ENCODE measurements at regions not wholly inside any gene's neighbourhood (a gene's known extent, or its start where the extent isn't known, plus 50 kb on each side); places are given as distances from the start of the nearest gene placed in this dataset.

GRCh38 chr11:79906164-79906563 lies 465.3 kb upstream of the TENM4 start:
- Histone ChIP-seq H3K4me3 (ENCODE audit: low read length) (no peak overlapping the region), H3K36me3 (ENCODE audit: control insufficient read depth, low read depth, low read length) (no peaks in the 10 kb centered on the region), H3K9me3 (ENCODE audit: control insufficient read depth, low read depth, low read length) (no peaks in the 10 kb centered on the region), H3K27me3 (ENCODE audit: control insufficient read depth, insufficient read depth, low read length) (no peaks in the 10 kb centered on the region), H3K4me1 (ENCODE audit: control insufficient read depth, low read depth, low read length) (no peaks in the 10 kb centered on the region), H3K9ac (ENCODE audit: low read length) (no peak overlapping the region), H3K27ac (ENCODE audit: low read length) (no peak overlapping the region)

- H3K36me3 ChIP-seq (ENCODE audit: control insufficient read depth, low read depth, low read length), result no peaks in the 10 kb centered on the region
- no peak overlapping the region for H3K4me3 ChIP-seq (ENCODE audit: low read length)
- H3K27me3 ChIP-seq (ENCODE audit: control insufficient read depth, insufficient read depth, low read length), result no peaks in the 10 kb centered on the region
- H3K27ac ChIP-seq (ENCODE audit: low read length), result no peak overlapping the region
- H3K9ac ChIP-seq (ENCODE audit: low read length), result no peak overlapping the region
- H3K9me3 ChIP-seq (ENCODE audit: control insufficient read depth, low read depth, low read length), result no peaks in the 10 kb centered on the region
- no peaks in the 10 kb centered on the region for H3K4me1 ChIP-seq (ENCODE audit: control insufficient read depth, low read depth, low read length)
Observed at GRCh38 chr11:79902493-79902892, 461.7 kb upstream of the TENM4 start.

- no peaks in the 10 kb centered on the region for H3K4me1 ChIP-seq (ENCODE audit: control insufficient read depth, low read depth, low read length)
- no peak overlapping the region for H3K4me3 ChIP-seq (ENCODE audit: low read length)
- H3K9ac ChIP-seq (ENCODE audit: low read length), result no peak overlapping the region
- no peak overlapping the region for H3K27ac ChIP-seq (ENCODE audit: low read length)
- no peaks in the 10 kb centered on the region for H3K27me3 ChIP-seq (ENCODE audit: control insufficient read depth, insufficient read depth, low read length)
- H3K9me3 ChIP-seq (ENCODE audit: control insufficient read depth, low read depth, low read length), result no peaks in the 10 kb centered on the region
- no peaks in the 10 kb centered on the region for H3K36me3 ChIP-seq (ENCODE audit: control insufficient read depth, low read depth, low read length)
Observed at GRCh38 chr11:79897896-79898295, 457.1 kb upstream of the TENM4 start.

- H3K9me3 ChIP-seq (ENCODE audit: control insufficient read depth, low read depth, low read length), result no peaks in the 10 kb centered on the region
Observed at GRCh38 chr11:79896258-79896657, 455.4 kb upstream of the TENM4 start.

GRCh38 chr11:79894111-79894510 lies 453.3 kb upstream of the TENM4 start:
- Histone ChIP-seq H3K27ac (ENCODE audit: low read length) (no peak overlapping the region), H3K4me3 (ENCODE audit: low read length) (no peak overlapping the region), H3K36me3 (ENCODE audit: control insufficient read depth, low read depth, low read length) (no peaks in the 10 kb centered on the region), H3K4me1 (ENCODE audit: control insufficient read depth, low read depth, low read length) (no peaks in the 10 kb centered on the region), H3K9me3 (ENCODE audit: control insufficient read depth, low read depth, low read length) (no peaks in the 10 kb centered on the region), H3K9ac (ENCODE audit: low read length) (no peak overlapping the region), H3K27me3 (ENCODE audit: control insufficient read depth, insufficient read depth, low read length) (no peaks in the 10 kb centered on the region)

More at GRCh38 chr11:79896258-79896657, 455.4 kb upstream of the TENM4 start:
- no peaks in the 10 kb centered on the region for H3K4me1 ChIP-seq (ENCODE audit: control insufficient read depth, low read depth, low read length)
- no peak overlapping the region for H3K4me3 ChIP-seq (ENCODE audit: low read length)
- H3K9ac ChIP-seq (ENCODE audit: low read length), result no peak overlapping the region
- H3K27me3 ChIP-seq (ENCODE audit: control insufficient read depth, insufficient read depth, low read length), result no peaks in the 10 kb centered on the region
- no peak overlapping the region for H3K27ac ChIP-seq (ENCODE audit: low read length)
- no peaks in the 10 kb centered on the region for H3K36me3 ChIP-seq (ENCODE audit: control insufficient read depth, low read depth, low read length)

- no peaks in the 10 kb centered on the region for H3K9me3 ChIP-seq (ENCODE audit: control insufficient read depth, low read depth, low read length)
- H3K9ac ChIP-seq (ENCODE audit: low read length), result no peak overlapping the region
- no peaks in the 10 kb centered on the region for H3K4me1 ChIP-seq (ENCODE audit: control insufficient read depth, low read depth, low read length)
- H3K27me3 ChIP-seq (ENCODE audit: control insufficient read depth, insufficient read depth, low read length), result no peaks in the 10 kb centered on the region
- H3K4me3 ChIP-seq (ENCODE audit: low read length), result no peak overlapping the region
- no peaks in the 10 kb centered on the region for H3K36me3 ChIP-seq (ENCODE audit: control insufficient read depth, low read depth, low read length)
- no peak overlapping the region for H3K27ac ChIP-seq (ENCODE audit: low read length)
Observed at GRCh38 chr11:79890272-79890671, 449.4 kb upstream of the TENM4 start.

- no peaks in the 10 kb centered on the region for H3K36me3 ChIP-seq (ENCODE audit: control insufficient read depth, low read depth, low read length)
- H3K27me3 ChIP-seq (ENCODE audit: control insufficient read depth, insufficient read depth, low read length), result no peaks in the 10 kb centered on the region
- H3K4me1 ChIP-seq (ENCODE audit: control insufficient read depth, low read depth, low read length), result no peaks in the 10 kb centered on the region
- H3K9me3 ChIP-seq (ENCODE audit: control insufficient read depth, low read depth, low read length), result no peaks in the 10 kb centered on the region
- no peak overlapping the region for H3K9ac ChIP-seq (ENCODE audit: low read length)
- H3K4me3 ChIP-seq (ENCODE audit: low read length), result no peak overlapping the region
- H3K27ac ChIP-seq (ENCODE audit: low read length), result no peak overlapping the region
Observed at GRCh38 chr11:79864882-79865281, 424.1 kb upstream of the TENM4 start.

GRCh38 chr11:79860336-79860735 lies 419.5 kb upstream of the TENM4 start:
- Histone ChIP-seq H3K9me3 (ENCODE audit: control insufficient read depth, low read depth, low read length) (no peaks in the 10 kb centered on the region), H3K9ac (ENCODE audit: low read length) (no peak overlapping the region), H3K36me3 (ENCODE audit: control insufficient read depth, low read depth, low read length) (no peaks in the 10 kb centered on the region), H3K27me3 (ENCODE audit: control insufficient read depth, insufficient read depth, low read length) (no peaks in the 10 kb centered on the region), H3K4me1 (ENCODE audit: control insufficient read depth, low read depth, low read length) (no peaks in the 10 kb centered on the region), H3K27ac (ENCODE audit: low read length) (no peak overlapping the region), H3K4me3 (ENCODE audit: low read length) (no peak overlapping the region)

- Histone ChIP-seq H3K4me3 (ENCODE audit: low read length) (no peak overlapping the region), H3K9me3 (ENCODE audit: control insufficient read depth, low read depth, low read length) (no peaks in the 10 kb centered on the region), H3K4me1 (ENCODE audit: control insufficient read depth, low read depth, low read length) (no peaks in the 10 kb centered on the region), H3K9ac (ENCODE audit: low read length) (no peak overlapping the region), H3K27me3 (ENCODE audit: control insufficient read depth, insufficient read depth, low read length) (no peaks in the 10 kb centered on the region), H3K36me3 (ENCODE audit: control insufficient read depth, low read depth, low read length) (no peaks in the 10 kb centered on the region), H3K27ac (ENCODE audit: low read length) (no peak overlapping the region)
Observed at GRCh38 chr11:79857377-79858214, 416.8 kb upstream of the TENM4 start.

GRCh38 chr11:79852176-79852575 lies 411.3 kb upstream of the TENM4 start:
- Histone ChIP-seq H3K27me3 (ENCODE audit: control insufficient read depth, insufficient read depth, low read length) (no peaks in the 10 kb centered on the region), H3K4me1 (ENCODE audit: control insufficient read depth, low read depth, low read length) (no peaks in the 10 kb centered on the region), H3K36me3 (ENCODE audit: control insufficient read depth, low read depth, low read length) (no peaks in the 10 kb centered on the region), H3K9ac (ENCODE audit: low read length) (no peak overlapping the region), H3K9me3 (ENCODE audit: control insufficient read depth, low read depth, low read length) (no peaks in the 10 kb centered on the region), H3K27ac (ENCODE audit: low read length) (no peak overlapping the region), H3K4me3 (ENCODE audit: low read length) (no peak overlapping the region)

GRCh38 chr11:79845002-79845709 lies 404.3 kb upstream of the TENM4 start:
- Histone ChIP-seq H3K9ac (ENCODE audit: low read length) (no peak overlapping the region), H3K4me3 (ENCODE audit: low read length) (no peak overlapping the region), H3K4me1 (ENCODE audit: control insufficient read depth, low read depth, low read length) (no peaks in the 10 kb centered on the region), H3K9me3 (ENCODE audit: control insufficient read depth, low read depth, low read length) (no peaks in the 10 kb centered on the region), H3K36me3 (ENCODE audit: control insufficient read depth, low read depth, low read length) (no peaks in the 10 kb centered on the region), H3K27ac (ENCODE audit: low read length) (no peak overlapping the region), H3K27me3 (ENCODE audit: control insufficient read depth, insufficient read depth, low read length) (no peaks in the 10 kb centered on the region)

- no peak overlapping the region for H3K4me3 ChIP-seq (ENCODE audit: low read length)
Observed at GRCh38 chr11:79834015-79834414, 393.2 kb upstream of the TENM4 start.

More at GRCh38 chr11:79834015-79834414, 393.2 kb upstream of the TENM4 start:
- Histone ChIP-seq H3K9ac (ENCODE audit: low read length) (no peak overlapping the region), H3K36me3 (ENCODE audit: control insufficient read depth, low read depth, low read length) (no peaks in the 10 kb centered on the region), H3K27me3 (ENCODE audit: control insufficient read depth, insufficient read depth, low read length) (no peaks in the 10 kb centered on the region), H3K4me1 (ENCODE audit: control insufficient read depth, low read depth, low read length) (no peaks in the 10 kb centered on the region), H3K9me3 (ENCODE audit: control insufficient read depth, low read depth, low read length) (no peaks in the 10 kb centered on the region), H3K27ac (ENCODE audit: low read length) (no peak overlapping the region)
